HG03066 (cell line): ENCODE measurements at regions not wholly inside any gene's neighbourhood (a gene's known extent, or its start where the extent isn't known, plus 50 kb on each side); places are given as distances from the start of the nearest gene placed in this dataset.

ENCODE experiments used
- ATAC-seq: cut with Tn5 transposase; IDR thresholded peaks from one replicate; pipeline ENCODE4 v1.9.1; 2021; ENCODE audit warnings: low read depth; ENCODE audit not compliant: unreplicated experiment

- no peak for ATAC-seq
Observed at GRCh38 chr7:156169474-156170370, 357.5 kb upstream of the SHH start.

GRCh38 chr7:156168434-156168833, 356.2 kb upstream of the SHH start:
- no peak for ATAC-seq

GRCh38 chr7:156167987-156168386, 355.7 kb upstream of the SHH start:
- ATAC-seq: no peak

- no peak for ATAC-seq
Observed at GRCh38 chr7:156167417-156167807, 355.1 kb upstream of the SHH start.

GRCh38 chr7:156166692-156167416, 354.6 kb upstream of the SHH start:
- ATAC-seq: no peak

GRCh38 chr7:156163747-156164146, 351.5 kb upstream of the SHH start:
- ATAC-seq: no peak

GRCh38 chr7:156162451-156162850, 350.2 kb upstream of the SHH start:
- ATAC-seq: no peak

GRCh38 chr7:156160811-156161210, 348.5 kb upstream of the SHH start:
- ATAC-seq: no peak

- ATAC-seq: no peak
Observed at GRCh38 chr7:156158693-156159092, 346.4 kb upstream of the SHH start.

GRCh38 chr7:156158213-156158612, 345.9 kb upstream of the SHH start:
- no peak for ATAC-seq

- no peak for ATAC-seq
Observed at GRCh38 chr7:156157409-156158012, 345.2 kb upstream of the SHH start.

- ATAC-seq: no peak
Observed at GRCh38 chr7:156156734-156157408, 344.6 kb upstream of the SHH start.

GRCh38 chr7:156155988-156156733, 343.9 kb upstream of the SHH start:
- no peak for ATAC-seq

GRCh38 chr7:156153590-156153989, 341.3 kb upstream of the SHH start:
- no peak for ATAC-seq

GRCh38 chr7:156152390-156152789, 340.1 kb upstream of the SHH start:
- no peak for ATAC-seq

GRCh38 chr7:156151658-156152057, 339.4 kb upstream of the SHH start:
- ATAC-seq: no peak

- ATAC-seq: no peak
Observed at GRCh38 chr7:156151078-156151477, 338.8 kb upstream of the SHH start.

GRCh38 chr7:156148995-156149394, 336.7 kb upstream of the SHH start:
- no peak for ATAC-seq

- no peak for ATAC-seq
Observed at GRCh38 chr7:156148547-156148946, 336.3 kb upstream of the SHH start.
